ENCODE measurements at regions not wholly inside any gene's neighbourhood (a gene's known extent, or its start where the extent isn't known, plus 50 kb on each side); places are given as distances from the start of the nearest gene placed in this dataset.

DNA sequence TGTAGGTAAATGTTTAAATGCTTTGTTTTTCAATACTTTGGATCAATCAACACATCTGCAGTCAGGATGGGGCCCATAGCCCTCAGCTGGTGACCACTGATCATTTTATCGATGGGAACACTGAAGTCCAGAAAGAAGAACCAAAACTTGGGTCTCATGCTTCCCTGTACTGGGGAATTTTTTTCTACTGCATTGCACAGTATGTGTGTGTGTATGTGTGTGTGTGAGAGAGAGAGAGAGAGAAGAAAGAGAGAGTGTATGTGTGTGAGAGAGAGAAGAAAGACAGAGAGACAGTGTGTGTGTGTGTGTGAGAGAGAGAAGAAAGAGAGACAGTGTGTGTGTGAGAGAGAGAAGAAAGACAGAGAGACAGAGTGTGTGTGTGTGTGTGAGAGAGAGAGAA lies 202.9 kb upstream of the MSX2 start:
- Histone ChIP-seq H3K27me3 (no peaks in the 10 kb centered on the region), H3K9me3 (no peaks in the 10 kb centered on the region)
- intact Hi-C loops (cut with DNase I; ENCODE audit: low total_unique reads): no loop called here

DNA sequence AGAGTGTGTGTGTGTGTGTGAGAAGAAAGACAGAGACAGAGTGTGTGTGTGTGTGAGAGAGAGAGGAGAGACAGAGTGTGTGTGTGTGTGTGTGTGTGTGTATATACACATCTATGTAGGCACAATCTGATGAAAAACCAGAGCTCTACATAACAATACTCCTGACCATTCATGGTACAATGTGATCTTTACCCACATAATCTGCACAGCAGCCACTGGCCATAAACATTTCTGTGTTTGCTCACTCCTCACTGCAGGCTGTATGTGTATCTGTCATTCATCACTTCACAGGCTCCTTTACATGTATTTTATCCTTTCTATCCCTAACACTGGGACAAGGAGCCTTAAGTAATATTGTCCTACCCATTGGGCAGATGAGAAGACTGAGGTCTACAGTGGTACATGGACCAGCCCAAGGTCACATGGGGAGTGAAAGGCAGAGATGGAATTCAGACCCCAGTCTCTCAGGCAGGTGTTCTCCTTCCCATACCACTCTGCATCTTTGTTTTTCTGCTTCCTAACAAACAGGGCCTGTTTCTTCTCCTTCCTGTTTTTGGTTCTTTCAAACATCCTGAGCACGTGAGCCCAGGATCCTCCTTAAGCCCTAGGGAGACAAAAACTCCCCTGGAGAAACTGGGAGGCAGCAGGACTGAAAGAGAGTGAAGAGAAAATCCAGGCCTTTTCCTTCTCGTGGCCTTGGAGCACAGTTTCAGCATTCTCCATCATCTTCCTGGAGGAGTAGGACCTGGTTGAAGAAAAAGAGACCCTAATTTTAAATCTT lies 201.7 kb upstream of the MSX2 start:
- intact Hi-C loops (cut with DNase I; ENCODE audit: low total_unique reads): loop anchor here (1.0 kb wide), 1 partner anchor 19 kb away; no protein-coding TSS in a partner anchor
- Histone ChIP-seq H3K27ac (no peak overlapping the region), H3K36me3 (no peaks in the 10 kb centered on the region), H3K4me1 (no peaks in the 10 kb centered on the region), H3K9me3 (no peaks in the 10 kb centered on the region), H3K4me3 (no peak overlapping the region), H3K27me3 (no peaks in the 10 kb centered on the region)
- TF ChIP-seq, protein P1, sequence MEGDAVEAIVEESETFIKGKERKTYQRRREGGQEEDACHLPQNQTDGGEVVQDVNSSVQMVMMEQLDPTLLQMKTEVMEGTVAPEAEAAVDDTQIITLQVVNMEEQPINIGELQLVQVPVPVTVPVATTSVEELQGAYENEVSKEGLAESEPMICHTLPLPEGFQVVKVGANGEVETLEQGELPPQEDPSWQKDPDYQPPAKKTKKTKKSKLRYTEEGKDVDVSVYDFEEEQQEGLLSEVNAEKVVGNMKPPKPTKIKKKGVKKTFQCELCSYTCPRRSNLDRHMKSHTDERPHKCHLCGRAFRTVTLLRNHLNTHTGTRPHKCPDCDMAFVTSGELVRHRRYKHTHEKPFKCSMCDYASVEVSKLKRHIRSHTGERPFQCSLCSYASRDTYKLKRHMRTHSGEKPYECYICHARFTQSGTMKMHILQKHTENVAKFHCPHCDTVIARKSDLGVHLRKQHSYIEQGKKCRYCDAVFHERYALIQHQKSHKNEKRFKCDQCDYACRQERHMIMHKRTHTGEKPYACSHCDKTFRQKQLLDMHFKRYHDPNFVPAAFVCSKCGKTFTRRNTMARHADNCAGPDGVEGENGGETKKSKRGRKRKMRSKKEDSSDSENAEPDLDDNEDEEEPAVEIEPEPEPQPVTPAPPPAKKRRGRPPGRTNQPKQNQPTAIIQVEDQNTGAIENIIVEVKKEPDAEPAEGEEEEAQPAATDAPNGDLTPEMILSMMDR (IDR thresholded peaks at IDR 0.05): no peak
- no peak for TF ChIP-seq POLR2AphosphoS5 (IDR thresholded peaks at IDR 0.05)
- TF ChIP-seq POLR2A (IDR thresholded peaks at IDR 0.05): no peak
- DNase-seq (ENCODE audit: low spot score in 2 of 2): no peak

More for the DNA sequence above, 202.9 kb upstream of the MSX2 start:
- no peak for DNase-seq (ENCODE audit: low spot score in 2 of 2)
- no peak for TF ChIP-seq POLR2AphosphoS5 (IDR thresholded peaks at IDR 0.05)
- Histone ChIP-seq H3K4me3 (no peak overlapping the region), H3K4me1 (no peaks in the 10 kb centered on the region), H3K27ac (no peak overlapping the region), H3K36me3 (no peaks in the 10 kb centered on the region)

DNA sequence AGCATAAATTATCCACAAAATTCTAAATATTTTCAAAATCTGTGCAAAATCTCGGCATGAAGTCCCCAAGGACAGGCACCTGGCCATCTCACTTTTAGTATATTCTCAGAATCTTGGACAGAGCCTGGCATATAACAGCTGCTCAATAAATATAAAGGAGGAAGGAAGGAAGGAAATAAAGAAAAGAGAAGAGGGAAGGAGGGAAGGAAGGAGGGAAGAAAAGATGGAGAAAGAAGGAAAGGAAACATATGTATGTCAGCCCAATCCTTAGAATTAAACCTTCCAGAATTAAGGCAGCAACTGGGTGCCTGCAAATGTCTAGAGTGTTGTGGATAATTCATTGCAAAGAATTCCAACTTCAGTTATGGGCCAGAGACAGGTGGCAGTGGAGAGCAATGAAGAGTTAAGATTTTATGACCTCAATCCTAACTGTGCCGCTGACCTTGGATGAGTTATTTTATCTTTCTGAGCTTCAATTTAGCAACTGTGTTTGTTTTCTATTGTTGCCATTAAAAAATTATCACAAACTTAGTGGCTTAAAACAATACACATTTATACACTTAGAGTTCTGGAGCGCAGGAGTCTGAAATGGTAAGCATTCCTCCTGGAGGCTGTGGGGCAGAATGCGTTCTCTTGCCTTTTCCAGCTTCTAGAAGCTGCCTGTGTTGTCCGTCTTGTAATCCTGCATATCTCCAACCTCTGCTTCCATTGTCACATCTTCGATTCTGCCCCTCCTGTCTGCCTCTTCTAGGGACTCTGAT lies 200.9 kb upstream of the MSX2 start:
- no peak overlapping the region for H3K4me3 ChIP-seq
- no peaks in the 10 kb centered on the region for H3K27me3 ChIP-seq
- no peak for TF ChIP-seq POLR2AphosphoS5 (IDR thresholded peaks at IDR 0.05)
- TF ChIP-seq, protein P1 (IDR thresholded peaks at IDR 0.05): no peak
- TF ChIP-seq POLR2A (IDR thresholded peaks at IDR 0.05): no peak

DNA sequence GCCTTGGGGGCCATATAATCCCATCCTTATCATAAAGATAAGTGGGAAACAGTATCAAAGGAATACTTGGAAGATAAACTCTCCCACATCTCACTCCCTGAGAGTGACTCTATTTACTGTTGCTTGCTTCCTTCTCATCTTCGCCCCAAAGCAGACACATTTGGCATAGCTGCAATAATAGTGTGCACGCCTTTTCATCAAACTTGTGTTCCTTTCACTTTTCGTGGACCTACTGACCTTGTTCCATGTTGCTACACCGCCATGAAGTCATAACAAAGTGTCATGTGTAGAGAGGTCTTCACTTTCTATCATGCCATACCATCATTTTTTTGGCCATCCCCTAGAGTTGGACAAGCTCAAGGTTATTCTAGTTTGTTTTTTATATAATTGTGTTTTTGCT lies 200.0 kb upstream of the MSX2 start:
- no peaks in the 10 kb centered on the region for H3K36me3 ChIP-seq
- intact Hi-C loops (cut with DNase I; ENCODE audit: low total_unique reads): no loop called here

More for the DNA sequence above, 200.9 kb upstream of the MSX2 start:
- intact Hi-C loops (cut with DNase I; ENCODE audit: low total_unique reads): loop anchor here (1.0 kb wide), 1 partner anchor 20 kb away; no protein-coding TSS in a partner anchor
- DNase-seq (ENCODE audit: low spot score in 2 of 2): no peak
- H3K4me1 ChIP-seq: no peaks in the 10 kb centered on the region
- no peaks in the 10 kb centered on the region for H3K36me3 ChIP-seq
- H3K9me3 ChIP-seq: no peaks in the 10 kb centered on the region
- H3K27ac ChIP-seq: no peak overlapping the region

DNA sequence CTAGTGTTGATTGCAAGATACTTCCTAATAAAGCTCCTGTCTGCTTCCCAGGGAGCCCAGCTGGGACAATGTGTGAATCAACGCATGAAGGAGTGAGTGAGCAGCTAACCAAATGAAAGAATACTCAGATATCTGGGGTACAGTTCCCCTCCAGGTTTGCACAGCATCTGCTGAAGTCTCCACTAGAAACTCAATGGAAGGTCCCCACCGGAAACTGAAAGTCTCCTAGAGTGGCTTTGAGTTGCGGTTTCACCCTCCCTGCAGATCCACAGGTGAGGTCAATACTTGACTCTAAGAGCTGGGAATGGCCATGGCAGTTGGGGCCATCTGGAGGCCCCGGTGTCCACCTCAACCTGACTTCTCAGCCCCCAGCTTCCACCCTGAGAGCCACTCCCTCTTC lies 198.2 kb upstream of the MSX2 start:
- Histone ChIP-seq H3K27me3 (no peaks in the 10 kb centered on the region), H3K27ac (no peak overlapping the region), H3K4me1 (no peaks in the 10 kb centered on the region), H3K36me3 (no peaks in the 10 kb centered on the region), H3K9me3 (no peaks in the 10 kb centered on the region), H3K4me3 (no peak overlapping the region)
- intact Hi-C loops (cut with DNase I; ENCODE audit: low total_unique reads): no loop called here
- no peak for DNase-seq (ENCODE audit: low spot score in 2 of 2)
- TF ChIP-seq POLR2A (IDR thresholded peaks at IDR 0.05) (no peak), POLR2AphosphoS5 (IDR thresholded peaks at IDR 0.05) (no peak)
- TF ChIP-seq, protein P1 (IDR thresholded peaks at IDR 0.05): no peak

More for the DNA sequence above, 200.0 kb upstream of the MSX2 start:
- DNase-seq (ENCODE audit: low spot score in 2 of 2): no peak
- H3K27me3 ChIP-seq: no peaks in the 10 kb centered on the region
- H3K4me3 ChIP-seq: no peak overlapping the region
- TF ChIP-seq POLR2AphosphoS5 (IDR thresholded peaks at IDR 0.05): no peak
- TF ChIP-seq, protein P1 (IDR thresholded peaks at IDR 0.05): no peak
- TF ChIP-seq POLR2A (IDR thresholded peaks at IDR 0.05): no peak
- no peak overlapping the region for H3K27ac ChIP-seq
- H3K9me3 ChIP-seq: no peaks in the 10 kb centered on the region
- H3K4me1 ChIP-seq: no peaks in the 10 kb centered on the region
